LHCN-M2 (cell line): ENCODE measurements at regions not wholly inside any gene's neighbourhood (a gene's known extent, or its start where the extent isn't known, plus 50 kb on each side); places are given as distances from the start of the nearest gene placed in this dataset.

Experiments used
- DNase-seq: peaks from one replicate; pipeline ENCODE4 v3.0.0-alpha.2; 2012; ENCODE audit warnings: low read depth

GRCh38 chr20:60473211-60473610 lies 515.0 kb downstream of the CDH26 start:
- DNase-seq, result no peak

DNA sequence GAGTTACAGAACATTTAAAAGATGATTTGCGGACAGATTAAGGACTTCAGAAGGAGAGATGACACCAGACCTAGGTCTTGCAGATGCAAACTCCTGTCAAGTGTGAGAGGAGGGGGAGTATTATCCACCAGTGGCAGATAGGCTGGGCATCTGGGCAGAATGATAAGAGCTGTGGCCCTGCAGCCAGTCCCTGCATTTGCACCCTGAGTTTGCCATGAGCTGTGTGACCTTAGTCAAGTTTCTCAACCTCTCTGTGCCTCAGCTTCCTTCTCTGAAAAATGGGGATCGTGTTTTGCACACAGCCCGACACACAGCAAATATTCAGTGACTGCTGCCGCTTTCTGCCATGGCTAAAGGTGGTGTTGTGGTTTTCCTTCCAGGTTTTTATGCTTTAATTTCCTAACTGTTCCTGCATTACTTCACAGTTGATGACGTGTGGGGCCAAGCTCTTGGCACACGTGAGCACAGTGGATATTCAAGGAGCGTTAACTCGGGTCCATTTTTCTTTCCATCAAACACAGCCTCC lies 516.2 kb downstream of the CDH26 start:
- no peak for DNase-seq

- DNase-seq, result no peak
These were observed 517.8 kb downstream of the CDH26 start for GRCh38 chr20:60476045-60476444.

GRCh38 chr20:60477958-60478357 lies 519.7 kb downstream of the CDH26 start:
- DNase-seq, result no peak

DNA sequence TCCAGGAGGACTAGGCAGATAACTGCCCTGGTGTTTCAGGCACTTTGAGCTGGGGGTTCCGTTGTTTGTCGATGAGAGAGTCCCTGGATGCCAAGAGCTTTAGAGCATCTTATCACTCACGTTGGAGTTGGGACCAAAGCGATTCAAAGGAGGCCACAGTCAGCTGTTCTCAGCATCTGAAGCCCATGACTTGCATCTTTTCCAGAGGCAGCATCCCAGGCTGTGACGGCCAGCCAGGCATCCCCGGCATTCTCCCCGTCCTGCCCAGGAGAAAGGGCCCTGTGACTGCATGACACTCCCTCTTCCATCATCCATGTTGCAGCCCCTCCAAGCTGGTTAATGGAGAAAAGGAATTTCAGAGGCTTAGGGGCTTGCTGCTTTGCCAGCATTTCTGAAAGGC lies 520.3 kb downstream of the CDH26 start:
- DNase-seq, result no peak

DNA sequence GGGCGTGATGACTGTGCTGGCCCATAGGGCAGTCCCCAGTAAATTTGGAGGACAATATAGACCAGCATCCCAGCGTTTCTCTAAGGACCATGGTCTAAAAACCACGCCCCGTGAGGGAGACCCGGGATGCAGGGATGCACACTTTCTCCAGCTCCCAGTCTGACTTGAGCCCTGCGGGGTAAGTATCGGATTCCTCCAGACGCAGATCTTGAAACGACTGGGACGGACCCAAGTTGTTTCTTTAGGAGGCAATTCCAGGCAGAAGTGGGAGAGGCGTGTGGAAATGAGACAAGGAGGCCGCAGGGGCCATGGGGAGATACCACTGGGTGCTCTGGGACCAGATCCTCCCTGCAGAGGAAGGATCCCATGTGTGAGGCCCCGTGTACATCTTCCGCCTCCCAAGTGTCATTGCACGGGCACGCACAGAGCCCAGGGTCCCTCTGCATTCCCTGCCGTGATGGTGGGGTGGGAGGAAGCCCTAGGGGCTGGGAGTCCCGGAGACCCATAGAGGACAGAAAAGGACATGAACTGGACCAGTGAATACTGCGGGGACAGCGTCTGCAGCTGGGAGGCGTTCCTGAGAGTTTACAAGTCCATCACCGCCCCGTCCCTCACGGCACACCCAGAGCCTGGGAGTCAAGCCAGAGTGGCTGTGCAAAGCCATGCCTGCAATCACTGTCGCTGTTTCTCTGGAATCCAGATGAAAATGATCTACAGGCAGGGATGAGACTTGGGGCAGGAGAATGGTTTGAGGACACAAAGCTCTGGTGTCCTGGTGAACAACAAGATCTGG lies 522.9 kb downstream of the CDH26 start:
- DNase-seq, result no peak

DNA sequence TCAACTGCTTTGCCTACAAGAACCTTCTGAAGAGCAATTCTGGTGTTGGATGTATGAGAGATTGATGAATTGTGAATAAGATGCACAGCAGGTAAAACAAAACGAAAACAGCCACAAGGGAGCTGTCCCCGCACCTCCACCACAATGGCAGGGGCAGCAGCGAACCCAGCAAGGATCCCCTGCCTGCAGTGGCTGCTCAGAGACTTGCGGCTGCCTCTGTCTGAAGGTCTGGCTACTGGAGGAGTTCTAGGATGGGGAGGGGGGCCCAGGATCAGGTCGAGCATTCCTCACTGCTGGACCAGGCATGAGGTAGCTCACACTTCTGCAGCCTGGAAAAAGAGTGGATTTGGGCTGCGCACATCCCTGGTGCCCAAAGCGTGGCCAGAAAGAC lies 523.5 kb downstream of the CDH26 start:
- no peak for DNase-seq

DNA sequence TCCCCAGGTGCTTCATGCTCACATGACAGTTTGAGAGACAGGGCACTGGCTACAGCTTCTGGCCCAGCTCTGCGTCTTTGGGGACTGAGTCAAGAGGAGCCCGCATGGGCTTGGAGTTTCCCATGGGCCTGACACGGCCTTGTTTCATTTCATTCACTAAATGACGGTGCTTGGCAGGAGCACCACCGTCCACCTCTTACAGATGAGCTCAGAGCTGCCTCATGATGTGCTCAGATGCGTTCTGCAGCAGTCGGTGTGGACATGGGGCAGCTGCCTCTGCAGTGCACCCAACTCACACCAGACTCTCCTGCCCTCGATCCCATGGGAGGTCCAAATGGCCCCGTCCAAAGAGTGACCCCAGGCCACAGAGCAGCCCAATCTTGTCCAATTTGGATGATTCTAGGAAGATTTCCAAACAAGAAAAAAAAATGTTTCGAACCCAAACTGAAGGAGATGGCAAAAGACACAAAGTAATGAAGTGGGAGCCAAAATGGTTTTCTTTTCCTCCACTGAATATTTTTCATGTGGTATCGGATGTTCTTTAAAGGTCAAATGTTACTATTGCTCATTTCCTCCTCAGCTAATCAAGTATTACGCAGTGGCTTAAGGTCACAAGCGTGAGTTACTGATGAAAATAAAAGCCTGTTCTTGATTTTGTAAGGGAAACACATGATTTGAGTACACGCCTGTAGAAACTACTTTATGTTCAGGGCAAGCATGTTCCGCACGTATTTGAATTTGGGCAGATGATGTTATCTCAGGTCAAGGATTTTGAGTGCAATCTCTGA lies 524.2 kb downstream of the CDH26 start:
- DNase-seq, result no peak

- no peak for DNase-seq
These were observed 525.1 kb downstream of the CDH26 start for GRCh38 chr20:60483371-60483770.

DNA sequence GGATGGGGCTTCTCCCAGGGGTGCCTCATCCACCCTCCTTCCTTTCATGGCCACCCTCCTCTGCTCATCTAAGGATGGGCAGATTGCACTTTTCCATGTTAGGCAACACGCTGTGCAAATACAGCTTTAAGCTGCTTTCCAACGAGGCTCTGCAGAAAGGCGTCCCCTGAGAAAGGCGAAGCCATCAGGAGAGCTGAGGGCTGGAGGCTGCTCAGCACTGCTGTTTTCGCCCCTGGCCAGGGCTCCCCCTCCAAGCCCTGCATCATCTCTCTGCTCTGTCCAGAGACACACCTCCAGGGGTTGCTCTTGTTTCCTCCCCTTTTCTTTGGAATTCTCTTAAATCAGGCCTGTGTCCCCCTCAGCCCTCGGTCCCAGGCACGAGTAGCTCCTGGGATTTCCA lies 526.1 kb downstream of the CDH26 start:
- DNase-seq, result no peak

DNA sequence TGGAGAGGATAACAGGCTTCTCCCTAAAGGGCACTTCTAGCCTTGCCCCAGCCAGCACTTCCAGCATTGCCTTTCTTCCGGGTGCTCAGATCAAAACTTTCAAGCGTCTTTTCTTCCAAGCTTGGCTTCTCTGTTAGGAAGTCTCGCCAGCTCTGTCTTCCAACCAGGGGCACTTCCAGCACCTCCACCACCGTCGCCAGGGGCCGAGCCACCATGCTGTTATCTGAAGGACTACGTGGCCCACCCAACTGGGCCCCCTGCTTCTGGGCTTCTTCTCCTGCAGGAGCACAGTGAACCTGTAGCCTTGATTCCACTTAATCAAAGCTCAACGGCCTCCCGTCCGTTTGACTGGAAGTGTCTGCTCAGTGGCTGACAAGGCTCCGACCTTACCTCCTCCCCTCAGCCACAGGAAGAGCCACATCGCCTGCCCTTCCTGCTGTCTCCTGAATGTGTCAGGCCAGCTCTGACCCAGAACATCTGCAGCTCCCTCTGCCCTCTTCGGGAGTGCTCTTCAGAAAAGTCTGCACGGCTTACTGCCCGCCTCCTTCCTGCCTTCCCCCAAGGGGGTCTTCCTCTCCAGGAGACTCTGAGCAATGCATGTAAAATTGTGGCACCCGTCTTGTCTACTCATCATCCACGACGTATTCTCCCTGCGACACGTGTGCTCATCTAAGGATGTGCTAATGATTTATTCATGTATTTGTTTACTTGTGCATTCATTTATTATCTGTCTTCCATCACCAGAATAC lies 527.0 kb downstream of the CDH26 start:
- no peak for DNase-seq

DNA sequence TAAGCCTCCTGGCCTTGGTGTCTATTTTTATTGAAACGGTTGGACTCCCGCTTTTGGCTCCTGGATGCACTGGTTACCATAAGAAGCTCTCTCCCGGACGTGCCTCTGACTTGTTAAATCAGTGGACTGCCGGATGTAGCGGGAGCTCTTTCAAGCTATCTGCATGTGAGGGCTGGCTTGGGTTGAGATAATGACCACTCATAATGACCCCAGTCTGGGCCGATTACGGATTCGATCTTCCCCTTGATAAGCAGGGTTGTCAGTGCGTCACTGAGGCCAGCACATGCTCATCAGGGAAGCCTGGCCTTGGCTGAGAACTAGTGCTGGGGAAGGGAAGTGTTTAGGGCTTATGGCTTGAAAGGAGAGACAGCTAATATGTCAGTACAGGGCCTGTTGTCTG lies 528.1 kb downstream of the CDH26 start:
- no peak for DNase-seq

GRCh38 chr20:60486937-60487336 lies 528.7 kb downstream of the CDH26 start:
- DNase-seq, result no peak

DNA sequence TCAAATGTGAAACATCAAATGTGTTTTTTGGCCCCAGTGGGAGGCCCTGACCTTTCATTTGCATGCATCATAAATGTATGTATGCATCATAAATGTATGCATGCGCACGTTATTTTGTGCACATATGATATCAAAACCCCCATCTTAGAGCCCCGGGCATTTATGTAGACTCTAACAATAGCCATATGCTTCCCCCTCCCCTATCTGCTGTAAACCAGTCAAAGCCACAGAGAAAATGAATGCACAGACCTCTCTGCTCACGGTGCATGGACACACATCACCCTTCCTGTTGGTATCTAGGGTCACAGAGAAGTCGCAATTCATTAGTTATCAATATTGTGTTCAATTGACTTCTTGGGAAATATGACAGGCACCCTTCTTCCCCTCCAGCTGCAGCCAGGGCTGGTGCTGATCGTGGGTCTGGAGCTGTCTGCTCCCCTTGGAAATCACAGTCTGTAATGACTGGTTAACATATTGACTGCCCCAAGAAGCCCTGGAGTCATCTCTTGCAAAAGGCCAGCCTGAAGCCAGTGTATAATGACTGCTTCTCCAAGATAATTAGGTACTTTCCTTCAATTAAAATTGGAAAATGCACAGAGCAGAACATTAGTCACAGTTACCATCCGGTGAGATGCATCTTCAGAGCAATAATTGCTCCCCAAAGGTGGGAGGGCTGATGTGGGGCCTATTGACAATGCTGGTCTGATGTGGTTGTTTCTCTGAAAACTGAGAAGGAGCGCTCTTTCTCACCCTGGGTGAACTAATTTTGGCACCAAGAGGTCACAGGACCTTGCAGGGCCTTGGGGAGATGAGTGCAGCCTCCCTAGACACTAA lies 532.2 kb downstream of the CDH26 start:
- DNase-seq, result no peak

- no peak for DNase-seq
These were observed 532.9 kb downstream of the CDH26 start for GRCh38 chr20:60491051-60491581.

DNA sequence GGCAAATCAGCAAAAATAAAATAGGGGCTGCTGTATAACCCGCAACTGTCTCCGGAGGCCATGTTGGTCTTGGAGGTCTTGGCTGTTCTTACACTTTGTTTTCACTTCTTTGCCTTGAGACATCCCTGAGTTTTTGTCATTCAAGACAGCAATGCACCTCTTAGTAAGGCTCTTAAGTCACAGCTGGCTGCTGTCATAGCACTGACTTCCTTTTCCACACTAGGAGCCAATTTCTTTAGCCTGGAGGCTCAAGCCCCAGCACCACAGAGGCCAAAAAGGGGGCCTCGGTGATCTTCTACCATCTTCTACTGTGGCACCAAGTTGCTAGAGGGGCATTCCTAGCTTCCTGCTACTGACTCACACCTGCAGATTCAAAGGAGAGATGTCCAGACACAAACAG lies 536.3 kb downstream of the CDH26 start:
- no peak for DNase-seq

DNA sequence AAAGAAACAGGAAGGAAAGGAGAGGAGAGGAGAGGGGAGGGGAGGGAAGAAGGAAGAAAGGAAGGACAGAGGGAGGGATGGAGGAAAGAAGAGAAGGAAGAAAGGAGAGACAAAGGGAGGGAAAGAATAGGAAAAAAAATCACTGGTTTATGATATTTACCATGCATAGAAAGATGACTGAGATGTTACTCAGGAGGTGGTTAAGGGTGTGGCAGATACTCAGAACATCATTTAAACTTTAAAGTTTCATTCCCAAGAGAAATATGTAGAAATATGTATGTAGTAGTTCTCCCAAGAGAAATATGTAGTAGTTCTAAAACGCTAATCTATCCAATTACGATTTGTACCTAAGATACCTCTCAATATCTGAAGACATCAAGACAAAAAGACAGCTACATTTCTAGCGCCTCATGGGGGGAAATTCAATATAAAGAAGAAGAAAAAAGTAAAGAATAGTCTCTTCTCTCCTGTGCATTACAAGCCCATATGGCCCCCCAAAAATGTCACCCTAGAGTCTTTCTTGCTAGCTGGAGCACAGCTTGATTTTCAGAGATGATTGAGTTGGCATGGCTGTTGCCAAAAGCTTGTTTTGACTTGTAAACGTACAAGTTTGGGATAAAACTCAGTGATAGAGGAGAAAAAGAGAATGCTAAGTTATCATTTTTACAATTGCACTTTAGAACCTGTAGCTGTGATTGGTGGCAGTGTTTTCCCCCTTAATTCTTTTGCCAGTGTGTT lies 539.2 kb downstream of the CDH26 start:
- DNase-seq, result no peak

DNA sequence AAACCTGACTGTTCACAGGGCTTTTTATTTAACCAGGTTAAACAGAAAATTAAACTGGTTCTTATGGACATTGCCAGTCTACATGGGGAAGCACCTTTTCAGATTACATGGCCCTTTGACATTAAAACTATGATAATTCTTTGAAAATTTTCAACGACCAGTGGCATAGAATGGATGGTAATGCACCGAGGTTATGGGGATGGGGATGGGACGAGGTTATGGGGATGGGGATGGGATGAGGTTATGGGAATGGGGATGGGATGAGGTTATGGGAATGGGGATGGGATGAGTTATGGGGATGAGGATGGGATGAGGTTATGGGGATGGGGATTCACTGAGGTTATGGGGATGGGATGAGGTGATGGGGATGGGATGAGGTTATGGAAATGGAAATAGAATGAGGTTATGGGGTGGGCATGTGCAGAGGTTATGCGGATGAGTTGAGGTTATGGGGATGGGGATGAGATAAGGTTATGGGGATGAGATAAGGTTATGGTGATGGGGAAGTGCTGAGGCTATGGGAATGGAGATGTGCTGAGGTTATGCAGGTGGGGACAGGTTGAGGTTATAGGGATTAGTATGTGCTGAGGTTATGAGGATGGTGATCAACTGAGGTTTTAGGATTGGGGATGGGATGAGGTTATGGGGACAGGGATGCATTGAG lies 541.9 kb downstream of the CDH26 start:
- DNase-seq, result no peak

DNA sequence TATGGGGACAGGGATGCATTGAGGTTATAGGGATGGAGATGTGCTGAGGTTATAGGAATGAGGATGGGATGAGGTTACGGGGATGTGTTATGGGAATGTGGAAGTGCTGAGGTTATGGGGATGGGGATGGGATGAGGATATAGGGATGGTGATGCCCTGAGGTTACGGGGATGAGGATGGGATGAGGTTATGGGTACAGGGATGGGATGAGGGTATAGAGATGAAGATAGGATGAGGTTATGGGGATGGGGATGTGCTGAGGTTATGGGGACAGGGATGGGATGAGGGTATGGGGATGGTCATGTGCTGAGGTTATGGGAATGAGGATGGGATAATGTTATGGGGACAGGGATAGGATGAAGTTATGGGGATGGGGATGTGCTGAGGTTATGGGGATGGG lies 542.8 kb downstream of the CDH26 start:
- DNase-seq, result no peak

DNA sequence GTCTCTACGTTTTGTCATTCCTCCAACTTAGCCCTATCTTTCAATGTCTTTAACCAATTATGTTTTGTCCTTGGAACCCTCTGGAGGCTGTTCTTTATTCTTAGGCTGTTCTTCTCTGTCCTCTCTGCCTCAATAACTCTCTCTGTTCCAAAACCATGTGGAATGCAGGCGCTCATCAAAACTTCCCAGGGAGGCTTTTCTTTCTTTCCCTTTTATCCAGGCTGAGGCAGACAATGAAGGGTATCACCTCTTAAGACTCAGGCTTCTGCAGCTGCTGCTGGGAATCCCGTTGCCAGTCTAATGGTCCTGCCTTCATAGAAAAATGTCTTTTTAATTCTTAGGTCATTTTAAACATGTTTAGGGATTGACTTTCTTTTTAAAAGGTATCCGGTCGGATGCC lies 544.7 kb downstream of the CDH26 start:
- no peak for DNase-seq
